Glomerular visceral epithelial cell (primary cell): ENCODE measurements at regions not wholly inside any gene's neighbourhood (a gene's known extent, or its start where the extent isn't known, plus 50 kb on each side); places are given as distances from the start of the nearest gene placed in this dataset.

Source experiments
- DNase-seq: peaks from one replicate; pipeline ENCODE4 v3.0.0-alpha.2; 2016; ENCODE audit errors: extremely low spot score

- no peak for DNase-seq
Measured at GRCh38 chr1:223445402-223445801, 52.2 kb downstream of the CCDC185 start.

- no peak for DNase-seq
Measured at GRCh38 chr1:223453902-223454301, 60.7 kb downstream of the CCDC185 start.

GRCh38 chr1:223454959-223455358, 61.7 kb downstream of the CCDC185 start:
- no peak for DNase-seq

GRCh38 chr1:223455470-223455869, 62.3 kb downstream of the CCDC185 start:
- no peak for DNase-seq

- no peak for DNase-seq
Measured at GRCh38 chr1:223456747-223457146, 63.5 kb downstream of the CCDC185 start.

GRCh38 chr1:223460566-223461189, 67.5 kb downstream of the CCDC185 start:
- DNase-seq: no peak

GRCh38 chr1:223462047-223462630, 68.9 kb downstream of the CCDC185 start:
- no peak for DNase-seq

- DNase-seq: no peak
Measured at GRCh38 chr1:223462866-223463404, 69.7 kb downstream of the CCDC185 start.

GRCh38 chr1:223466151-223466550, 72.9 kb downstream of the CCDC185 start:
- DNase-seq: no peak

GRCh38 chr1:223471566-223471965, 78.4 kb downstream of the CCDC185 start:
- no peak for DNase-seq

GRCh38 chr1:223472057-223472456, 78.8 kb downstream of the CCDC185 start:
- DNase-seq: no peak

GRCh38 chr1:223473601-223474344, 80.6 kb downstream of the CCDC185 start:
- no peak for DNase-seq

- peak; percentile 13 for DNase-seq
Measured at GRCh38 chr1:223474804-223475203, 81.6 kb downstream of the CCDC185 start.

- DNase-seq: no peak
Measured at GRCh38 chr1:223477456-223477855, 84.2 kb downstream of the CCDC185 start.

- DNase-seq: no peak
Measured at GRCh38 chr1:223478606-223479005, 85.4 kb downstream of the CCDC185 start.

GRCh38 chr1:223479261-223479660, 86.0 kb downstream of the CCDC185 start:
- no peak for DNase-seq

GRCh38 chr1:223479718-223480425, 86.7 kb downstream of the CCDC185 start:
- DNase-seq: peak; percentile 29

GRCh38 chr1:223482132-223482531, 88.9 kb downstream of the CCDC185 start:
- no peak for DNase-seq

- peak; percentile 33 for DNase-seq
Measured at GRCh38 chr1:223482766-223483165, 89.6 kb downstream of the CCDC185 start.

- no peak for DNase-seq
Measured at GRCh38 chr1:223483511-223483910, 90.3 kb downstream of the CCDC185 start.

GRCh38 chr1:223486366-223486765, 93.2 kb downstream of the CCDC185 start:
- DNase-seq: no peak
